ENCODE measurements at regions not wholly inside any gene's neighbourhood (a gene's known extent, or its start where the extent isn't known, plus 50 kb on each side); places are given as distances from the start of the nearest gene placed in this dataset.

GRCh38 chr4:130545171-130545570 is 1449.2 kb downstream of the C4orf33 start:
- no peak for TF ChIP-seq CTCF (IDR thresholded peaks at IDR 0.05)
- TF ChIP-seq POLR2AphosphoS5 (IDR thresholded peaks at IDR 0.05): no peak
- TF ChIP-seq POLR2A (IDR thresholded peaks at IDR 0.05): no peak

All from gastroesophageal sphincter (tissue), 3 donors.